GM12878 (cell line): ENCODE measurements at regions not wholly inside any gene's neighbourhood (a gene's known extent, or its start where the extent isn't known, plus 50 kb on each side); places are given as distances from the start of the nearest gene placed in this dataset.

Experiments used
- ATAC-seq: fragments of 200-7000 bp; cut with Tn5 transposase; 3 replicates; pipeline ENCODE4 v1.9.1; 2020; ENCODE audit warnings: mild to moderate bottlenecking, moderate library complexity
- BruUV-seq: library from RNA; stranded (reverse); fragments of 400-500 nt; replicated peaks from 2 replicates; lab custom pipeline; 2021; lab: Mats Ljungman, UMichigan
- CTCF ChIA-PET: fragments of 300-600 bp; sonication (Branson Sonifier 250); formaldehyde crosslinking; extraction: SDS; loops from one replicate; lab custom pipeline; 2021; ENCODE audit warnings: inconsistent platforms; lab: Yijun Ruan, JAX
- POLR2A ChIA-PET: fragments of 350-600 bp; formaldehyde crosslinking; extraction: SDS; loops from one replicate; lab custom pipeline; 2021; ENCODE audit warnings: inconsistent platforms; lab: Charles Lee
- RAD21 ChIA-PET: fragments of 300-600 bp; sonication (Branson Sonifier 250); formaldehyde crosslinking; loops from one replicate; lab custom pipeline; 2023; ENCODE audit warnings: antibody characterized with exemption; ENCODE audit not compliant: unreplicated experiment; lab: Charles Lee
- SMC1A ChIA-PET: fragments of 300-600 bp; sonication (Branson Sonifier 250); formaldehyde crosslinking; loops from one replicate; lab custom pipeline; 2023; ENCODE audit not compliant: unreplicated experiment, uncharacterized antibody; lab: Charles Lee
- DNase-seq: peaks from one replicate; pipeline ENCODE4 v3.0.0-alpha.2; 2011; ENCODE audit warnings: low read depth, low spot score
- FAIRE-seq: peaks from 3 replicates; lab custom pipeline; 2011; peaks lifted over from hg19 to GRCh38; lab: Jason Lieb, UNC
- H2AFZ ChIP-seq: 2 replicates; pipeline ENCODE4 v1.6.0; 2011; ENCODE audit warnings: low read depth, low read length, control low read depth; ENCODE audit not compliant: control insufficient read depth
- H3K27ac ChIP-seq: 2 replicates; pipeline ENCODE4 v1.5.1; 2011; ENCODE audit warnings: control low read depth; ENCODE audit not compliant: control insufficient read depth, insufficient read depth
- H3K27me3 ChIP-seq, 2 experiments: replicated peaks in 1 of 2; 2 replicates each; pipeline versions ENCODE4 v1.6.0 to v1.6.1; 2011; ENCODE audit warnings: low read length in 1 of 2; ENCODE audit not compliant: control insufficient read depth in 2 of 2, insufficient read depth in 2 of 2
- H3K36me3 ChIP-seq, 2 experiments: 2 replicates each; pipeline ENCODE4 v1.5.1; 2011; ENCODE audit warnings: low read length in 1 of 2; ENCODE audit not compliant: control insufficient read depth in 2 of 2, insufficient read depth in 2 of 2
- H3K4me1 ChIP-seq: 2 replicates; pipeline ENCODE4 v1.6.1; 2011; ENCODE audit warnings: mild to moderate bottlenecking, low read length, moderate library complexity, mixed read lengths; ENCODE audit not compliant: control insufficient read depth, insufficient read depth
- H3K4me2 ChIP-seq: 2 replicates; pipeline ENCODE4 v1.6.0; 2011; ENCODE audit warnings: control low read depth; ENCODE audit not compliant: control insufficient read depth, insufficient read depth
- H3K4me3 ChIP-seq: fragments of 200-600 bp; sonication (generic); 2 replicates; pipeline ENCODE4 v1.5.1; 2016
- H3K79me2 ChIP-seq: 2 replicates; pipeline ENCODE4 v1.6.0; 2011; ENCODE audit warnings: low read length; ENCODE audit not compliant: control insufficient read depth, insufficient read depth
- H3K9ac ChIP-seq: 2 replicates; pipeline ENCODE4 v1.8.0; 2011; ENCODE audit warnings: low read length, control low read depth, mixed read lengths; ENCODE audit not compliant: control insufficient read depth, insufficient read depth
- H3K9me3 ChIP-seq: replicated peaks from 3 replicates; pipeline ENCODE4 v1.5.1; 2011; ENCODE audit warnings: mild to moderate bottlenecking, low read length; ENCODE audit not compliant: control insufficient read depth, insufficient read depth
- H4K20me1 ChIP-seq: 2 replicates; pipeline ENCODE4 v1.6.0; 2011; ENCODE audit not compliant: control insufficient read depth, insufficient read depth
- BHLHE40 ChIP-seq, 2 experiments: fragments of 450-650 bp in 1 of 2; IDR thresholded peaks; 2 replicates each; pipeline ENCODE4 v1.6.1; 2011 to 2017; ENCODE audit warnings: low read depth in 2 of 2, borderline replicate concordance in 1 of 2, improper control_type of control experiment in 1 of 2, low read length in 1 of 2, mild to moderate bottlenecking in 1 of 2
- CREB1 ChIP-seq: IDR thresholded peaks from 2 replicates; pipeline ENCODE4 v1.6.1; 2012; ENCODE audit warnings: low read depth, mild to moderate bottlenecking, inconsistent platforms
- ESRRA ChIP-seq: IDR thresholded peaks from 2 replicates; pipeline ENCODE4 v1.6.1; 2012; ENCODE audit warnings: mild to moderate bottlenecking, low read length, improper control_type of control experiment
- JUNB ChIP-seq: IDR thresholded peaks from 2 replicates; pipeline ENCODE4 v1.6.1; 2016; ENCODE audit warnings: antibody characterized with exemption, mild to moderate bottlenecking
- MAX ChIP-seq: IDR thresholded peaks from 2 replicates; pipeline ENCODE4 v1.6.1; 2012; ENCODE audit warnings: low read depth, low read length, improper control_type of control experiment
- PML ChIP-seq: IDR thresholded peaks from 2 replicates; pipeline ENCODE4 v1.6.1; 2012; ENCODE audit warnings: low read length, inconsistent platforms
- RELA ChIP-seq: fragments of 450-650 bp; IDR thresholded peaks from 2 replicates; pipeline ENCODE4 v1.8.0; 2014; ENCODE audit warnings: borderline replicate concordance; ENCODE audit not compliant: partially characterized antibody
- SUZ12 ChIP-seq: fragments of 200-600 bp; sonication (generic); IDR thresholded peaks from one replicate; pipeline ENCODE4 v1.6.1; 2018; ENCODE audit warnings: antibody characterized with exemption, mild to moderate bottlenecking; ENCODE audit not compliant: unreplicated experiment
- TARDBP ChIP-seq: IDR thresholded peaks from 2 replicates; pipeline ENCODE4 v1.6.1; 2016; ENCODE audit warnings: borderline replicate concordance
- YBX1 ChIP-seq: fragments of 450-650 bp; IDR thresholded peaks from 2 replicates; pipeline ENCODE4 v1.6.1; 2016; ENCODE audit warnings: antibody characterized with exemption
- ZNF207 ChIP-seq: fragments of 450-650 bp; IDR thresholded peaks from 2 replicates; pipeline ENCODE4 v1.6.1; 2014; ENCODE audit warnings: antibody characterized with exemption, mild to moderate bottlenecking, borderline replicate concordance
- ZNF592 ChIP-seq: fragments of 450-650 bp; IDR thresholded peaks from 2 replicates; pipeline ENCODE4 v1.6.1; 2017; ENCODE audit warnings: mild to moderate bottlenecking, moderate library complexity
- WGBS: methylation state at CpG from one replicate; pipeline ENCODE4 v1.1.6; 2016; ENCODE audit warnings: low lambda C conversion rate; ENCODE audit not compliant: insufficient replicate concordance, insufficient coverage; ENCODE audit errors: missing lambda C conversion rate; 5-methylcytosine and 5-hydroxymethylcytosine counted together
- in situ Hi-C: fragments of 300-500 bp; cut with MboI; formaldehyde crosslinking; loops from 9 replicates; pipeline ENCODE4 v1.14.3; 2018; ENCODE audit warnings: mixed read lengths
- intact Hi-C: fragments of 100-400 bp; cut with micrococcal nuclease; formaldehyde crosslinking; loops from one replicate; pipeline ENCODE4 v1.14.2; 2022; ENCODE audit not compliant: unreplicated experiment
- TF ChIP-seq, protein P1 (sequence below): fragments of 450-650 bp; IDR thresholded peaks from 2 replicates; pipeline ENCODE4 v1.6.1; 2017; ENCODE audit warnings: mild to moderate bottlenecking
- TF ChIP-seq, protein P2 (sequence below): fragments of 450-650 bp; IDR thresholded peaks from 2 replicates; pipeline ENCODE4 v1.6.1; 2016; ENCODE audit warnings: mild to moderate bottlenecking

GRCh38 chr7:81402227-81402626 is 367.6 kb downstream of the HGF start:
- no peak for FAIRE-seq
- no peak overlapping the region for H3K4me2 ChIP-seq
- ChIA-PET CTCF (no interaction called here), POLR2A (no interaction called here), SMC1A (interaction anchor here (1.0 kb wide), 1 partner anchor 9 kb away, joined by 3 read pairs; no protein-coding TSS in a partner anchor), RAD21 (no interaction called here)
- no peak for DNase-seq
- no peak overlapping the region for H3K27ac ChIP-seq
- intact Hi-C loops (no loop called here), in situ Hi-C loops (no loop called here)
- no peak overlapping the region for H3K4me3 ChIP-seq
- BruUV-seq = no TSS peak
- H2AFZ ChIP-seq = no peak overlapping the region
- no peak for ATAC-seq
- WGBS = 0% methylated on average over 1 of the region's 1 CpG
- H3K79me2 ChIP-seq = no peaks in the 10 kb centered on the region
- no peaks in the 10 kb centered on the region for H3K4me1 ChIP-seq
- TF ChIP-seq SUZ12 (no peak), ZNF592 (no peak), ESRRA (no peak), JUNB (no peak), CREB1 (no peak), ZNF207 (no peak), PML (no peak), MAX (no peak), TARDBP (no peak), YBX1 (no peak), BHLHE40 (IDR thresholded peaks at IDR 0.05; ENCODE audit: borderline replicate concordance in 1 of 2, low read depth in 2 of 2, low read length in 1 of 2) (no peak), RELA (no peak)
- TF ChIP-seq, protein P1, sequence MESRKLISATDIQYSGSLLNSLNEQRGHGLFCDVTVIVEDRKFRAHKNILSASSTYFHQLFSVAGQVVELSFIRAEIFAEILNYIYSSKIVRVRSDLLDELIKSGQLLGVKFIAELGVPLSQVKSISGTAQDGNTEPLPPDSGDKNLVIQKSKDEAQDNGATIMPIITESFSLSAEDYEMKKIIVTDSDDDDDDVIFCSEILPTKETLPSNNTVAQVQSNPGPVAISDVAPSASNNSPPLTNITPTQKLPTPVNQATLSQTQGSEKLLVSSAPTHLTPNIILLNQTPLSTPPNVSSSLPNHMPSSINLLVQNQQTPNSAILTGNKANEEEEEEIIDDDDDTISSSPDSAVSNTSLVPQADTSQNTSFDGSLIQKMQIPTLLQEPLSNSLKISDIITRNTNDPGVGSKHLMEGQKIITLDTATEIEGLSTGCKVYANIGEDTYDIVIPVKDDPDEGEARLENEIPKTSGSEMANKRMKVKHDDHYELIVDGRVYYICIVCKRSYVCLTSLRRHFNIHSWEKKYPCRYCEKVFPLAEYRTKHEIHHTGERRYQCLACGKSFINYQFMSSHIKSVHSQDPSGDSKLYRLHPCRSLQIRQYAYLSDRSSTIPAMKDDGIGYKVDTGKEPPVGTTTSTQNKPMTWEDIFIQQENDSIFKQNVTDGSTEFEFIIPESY = no peak
- TF ChIP-seq, protein P2, sequence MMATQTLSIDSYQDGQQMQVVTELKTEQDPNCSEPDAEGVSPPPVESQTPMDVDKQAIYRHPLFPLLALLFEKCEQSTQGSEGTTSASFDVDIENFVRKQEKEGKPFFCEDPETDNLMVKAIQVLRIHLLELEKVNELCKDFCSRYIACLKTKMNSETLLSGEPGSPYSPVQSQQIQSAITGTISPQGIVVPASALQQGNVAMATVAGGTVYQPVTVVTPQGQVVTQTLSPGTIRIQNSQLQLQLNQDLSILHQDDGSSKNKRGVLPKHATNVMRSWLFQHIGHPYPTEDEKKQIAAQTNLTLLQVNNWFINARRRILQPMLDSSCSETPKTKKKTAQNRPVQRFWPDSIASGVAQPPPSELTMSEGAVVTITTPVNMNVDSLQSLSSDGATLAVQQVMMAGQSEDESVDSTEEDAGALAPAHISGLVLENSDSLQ = no peak
- no peak overlapping the region for H3K9ac ChIP-seq
- H4K20me1 ChIP-seq = no peaks in the 10 kb centered on the region
- no peaks in the 10 kb centered on the region for H3K27me3 ChIP-seq
- H3K36me3 ChIP-seq = no peaks in the 10 kb centered on the region
- no peaks in the 10 kb centered on the region for H3K9me3 ChIP-seq
